Stimulated activated CD8-positive, alpha-beta memory T cell treated with anti-CD3 and anti-CD28 coated beads, Interleukin-7, amount 100 ng/mL, for 48 hours (primary cell): ENCODE measurements at regions not wholly inside any gene's neighbourhood (a gene's known extent, or its start where the extent isn't known, plus 50 kb on each side); places are given as distances from the start of the nearest gene placed in this dataset.

Experiments
- DNase-seq, 2 donors: peaks; one replicate each; pipeline ENCODE4 v3.0.0-alpha.2; 2020; ENCODE audit warnings: low read depth in 1 of 2; ENCODE audit errors: extremely low read depth in 1 of 2

- no peak for DNase-seq
These were observed 104.7 kb upstream of the CARD18 start for GRCh38 chr11:105244160-105244825.

GRCh38 chr11:105241136-105241535, 101.6 kb upstream of the CARD18 start:
- DNase-seq = no peak

- no peak for DNase-seq
These were observed 97.1 kb upstream of the CARD18 start for GRCh38 chr11:105236664-105237063.

- no peak for DNase-seq
These were observed 93.7 kb upstream of the CARD18 start for GRCh38 chr11:105233285-105233684.

- DNase-seq = no peak
These were observed 92.5 kb upstream of the CARD18 start for GRCh38 chr11:105232021-105232420.

- DNase-seq = no peak
These were observed 91.0 kb upstream of the CARD18 start for GRCh38 chr11:105230586-105230985.

GRCh38 chr11:105229761-105230160, 90.2 kb upstream of the CARD18 start:
- DNase-seq = no peak

- no peak for DNase-seq
These were observed 89.7 kb upstream of the CARD18 start for GRCh38 chr11:105229257-105229656.

GRCh38 chr11:105227363-105227762, 87.8 kb upstream of the CARD18 start:
- no peak for DNase-seq

- DNase-seq = no peak
These were observed 87.2 kb upstream of the CARD18 start for GRCh38 chr11:105226766-105227165.

- DNase-seq = no peak
These were observed 86.5 kb upstream of the CARD18 start for GRCh38 chr11:105226091-105226490.

GRCh38 chr11:105224482-105225253, 85.1 kb upstream of the CARD18 start:
- DNase-seq = no peak

- no peak for DNase-seq
These were observed 80.6 kb upstream of the CARD18 start for GRCh38 chr11:105220121-105220520.

GRCh38 chr11:105219670-105220069, 80.1 kb upstream of the CARD18 start:
- no peak for DNase-seq

GRCh38 chr11:105219269-105219668, 79.7 kb upstream of the CARD18 start:
- DNase-seq = no peak

GRCh38 chr11:105215528-105215927, 76.0 kb upstream of the CARD18 start:
- DNase-seq = no peak

GRCh38 chr11:105211806-105212554, 72.4 kb upstream of the CARD18 start:
- DNase-seq = no peak

- no peak for DNase-seq
These were observed 68.5 kb upstream of the CARD18 start for GRCh38 chr11:105208019-105208418.

GRCh38 chr11:105206633-105207032, 67.1 kb upstream of the CARD18 start:
- DNase-seq = no peak

GRCh38 chr11:105204636-105205035, 65.1 kb upstream of the CARD18 start:
- DNase-seq = no peak

- DNase-seq = no peak
These were observed 64.1 kb upstream of the CARD18 start for GRCh38 chr11:105203569-105204240.
